Right forelimb (tissue), 1 donor: ENCODE measurements at regions not wholly inside any gene's neighbourhood (a gene's known extent, or its start where the extent isn't known, plus 50 kb on each side); places are given as distances from the start of the nearest gene placed in this dataset.
"Not testable (repeated sequence)": the region's sequence is repeated elsewhere in the genome, so short reads cannot be mapped to it uniquely, and the experiment has no call there.

Source experiments
- DNase-seq: peaks from one replicate; pipeline ENCODE4 v3.0.0-alpha.2; 2018

GRCh38 chr22:40094485-40094884 is 83.2 kb upstream of the TNRC6B start:
- no peak for DNase-seq

DNA sequence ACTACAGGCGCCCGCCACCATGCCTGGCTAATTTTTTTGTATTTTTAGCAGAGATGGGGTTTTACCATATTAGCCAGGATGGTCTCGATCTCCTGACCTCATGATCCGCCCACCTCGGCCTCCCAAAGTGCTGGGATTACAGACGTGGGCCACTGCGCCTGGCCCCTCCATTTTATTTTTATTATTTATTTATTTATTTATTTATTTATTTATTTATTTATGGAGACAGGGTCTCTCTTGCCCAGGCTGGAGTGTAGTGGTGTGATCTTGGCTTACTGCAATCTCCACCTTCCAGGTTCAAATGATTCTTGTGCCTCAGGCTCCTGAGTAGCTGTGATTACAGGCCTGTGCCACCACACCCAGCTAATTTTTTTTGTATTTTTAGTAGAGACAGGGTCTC is 77.8 kb upstream of the TNRC6B start:
- not testable (repeated sequence) for DNase-seq

DNA sequence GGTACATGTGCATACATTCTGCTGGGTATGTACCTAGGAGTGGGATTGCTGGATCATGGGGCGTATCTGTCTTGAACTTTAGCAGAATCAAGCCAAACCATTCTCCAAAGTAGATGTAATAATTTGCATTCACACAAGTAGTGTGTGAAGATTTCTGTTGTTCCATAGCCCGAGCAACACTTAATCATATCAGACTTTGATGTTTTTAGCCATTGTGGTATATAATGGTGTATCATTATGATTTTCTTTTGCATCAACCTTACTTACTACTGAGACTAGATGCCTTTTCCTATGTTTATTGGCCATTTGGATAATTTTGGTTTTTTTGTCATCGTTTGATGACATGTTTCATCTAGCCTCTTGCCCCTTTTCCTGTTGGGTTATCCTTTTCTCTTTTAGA is 72.0 kb upstream of the TNRC6B start:
- no peak for DNase-seq

DNA sequence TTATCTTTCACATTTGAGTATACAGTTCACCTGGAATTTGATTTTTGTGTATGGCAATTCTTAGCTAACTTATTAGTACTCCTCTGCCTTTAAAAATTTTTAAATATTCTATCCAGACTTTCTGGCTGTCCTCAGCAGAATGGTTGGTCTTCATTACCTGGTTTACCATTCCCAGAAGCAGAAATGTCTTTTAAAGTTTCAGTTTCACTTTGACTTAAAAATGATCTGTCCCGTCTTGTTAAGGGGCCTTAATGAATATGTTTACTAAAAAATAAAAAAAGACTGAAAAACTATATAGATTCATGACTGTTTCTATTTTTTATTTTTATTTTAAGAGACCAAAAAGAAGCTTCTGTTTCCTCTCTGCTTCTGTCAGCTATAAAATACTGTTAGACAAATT is 70.5 kb upstream of the TNRC6B start:
- DNase-seq: no peak

GRCh38 chr22:40107851-40108378 is 69.8 kb upstream of the TNRC6B start:
- peak; percentile 55 for DNase-seq

- no peak for DNase-seq
These were observed 69.3 kb upstream of the TNRC6B start for GRCh38 chr22:40108396-40108795.

DNA sequence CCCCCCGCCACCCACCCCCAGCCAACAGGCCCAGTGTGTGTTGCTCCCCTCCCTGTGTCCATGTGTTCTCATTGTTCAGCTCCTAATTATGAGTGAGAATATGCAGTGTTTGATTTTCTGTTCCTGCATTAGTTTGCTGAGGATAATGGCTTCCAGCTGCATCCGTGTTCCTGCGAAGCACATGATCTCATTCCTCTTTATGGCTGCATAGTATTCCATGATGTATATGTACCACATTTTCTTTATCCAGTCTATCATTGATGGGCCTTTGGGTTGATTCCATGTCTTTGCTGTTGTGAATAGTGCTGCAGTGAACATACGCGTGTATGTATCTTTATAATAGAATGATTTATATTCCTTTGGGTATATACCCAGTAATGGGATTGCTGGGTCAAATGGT is 68.8 kb upstream of the TNRC6B start:
- DNase-seq: not testable (repeated sequence)

DNA sequence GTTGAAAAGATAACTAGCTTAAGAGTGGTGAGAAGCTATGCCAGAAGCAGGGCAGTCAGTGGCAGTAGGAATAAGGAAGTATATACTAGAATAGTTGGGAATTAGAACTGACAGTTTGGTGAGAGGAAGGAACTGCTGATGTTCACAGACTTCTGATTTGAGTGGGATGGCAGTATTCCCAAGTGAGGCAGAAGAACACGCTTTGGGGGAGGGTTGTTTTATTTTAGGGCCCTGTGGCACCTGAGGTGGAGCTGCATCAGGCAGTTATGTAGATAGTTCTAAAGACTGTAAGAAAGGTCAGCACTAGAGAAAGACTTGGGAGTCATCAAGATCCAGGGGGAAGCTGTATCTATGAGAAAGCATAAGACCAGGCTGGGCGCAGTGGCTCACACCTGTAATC is 66.3 kb upstream of the TNRC6B start:
- no peak for DNase-seq

DNA sequence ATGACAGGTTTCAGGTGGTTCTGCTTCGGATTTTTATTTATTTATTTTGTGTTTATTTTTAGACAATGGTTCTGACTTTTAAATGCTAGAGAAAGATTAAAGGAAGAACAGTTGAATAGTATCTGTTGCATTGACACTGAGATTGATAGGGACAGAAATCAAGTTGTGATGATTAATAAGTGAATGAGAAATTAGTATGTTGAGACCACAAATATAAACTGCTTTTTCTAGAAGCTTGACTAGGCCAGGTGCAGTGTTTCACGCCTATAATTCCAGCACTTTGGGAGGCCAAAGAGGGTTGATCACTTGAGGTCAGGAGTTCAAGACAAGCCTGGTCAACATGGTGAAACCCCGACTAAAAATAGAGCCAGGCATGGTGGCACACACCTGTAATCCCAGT is 65.1 kb upstream of the TNRC6B start:
- DNase-seq: no peak

- DNase-seq: no peak
These were observed 64.0 kb upstream of the TNRC6B start for GRCh38 chr22:40113696-40114095.

DNA sequence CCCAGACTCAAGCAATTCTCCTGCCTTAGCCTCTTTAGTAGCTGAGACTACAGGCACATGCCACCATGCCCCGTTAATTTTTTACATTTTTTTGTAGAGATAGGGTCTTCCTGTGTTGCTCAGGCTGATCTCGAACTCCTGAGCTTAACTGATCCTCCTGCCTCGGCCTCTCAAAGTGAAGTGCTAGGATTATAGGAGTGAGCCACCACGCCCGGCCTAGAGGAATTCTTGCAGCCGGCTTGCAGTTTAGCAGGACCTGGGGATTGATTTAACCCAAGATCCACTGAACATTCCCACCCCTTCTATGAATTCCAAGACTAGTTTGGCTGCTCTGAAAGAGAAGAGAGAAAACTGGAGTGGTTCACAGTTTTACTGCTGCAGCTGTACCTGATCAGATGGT is 63.3 kb upstream of the TNRC6B start:
- DNase-seq: no peak

GRCh38 chr22:40116496-40117200 is 61.1 kb upstream of the TNRC6B start:
- DNase-seq: no peak

GRCh38 chr22:40118979-40119378 is 58.7 kb upstream of the TNRC6B start:
- no peak for DNase-seq

DNA sequence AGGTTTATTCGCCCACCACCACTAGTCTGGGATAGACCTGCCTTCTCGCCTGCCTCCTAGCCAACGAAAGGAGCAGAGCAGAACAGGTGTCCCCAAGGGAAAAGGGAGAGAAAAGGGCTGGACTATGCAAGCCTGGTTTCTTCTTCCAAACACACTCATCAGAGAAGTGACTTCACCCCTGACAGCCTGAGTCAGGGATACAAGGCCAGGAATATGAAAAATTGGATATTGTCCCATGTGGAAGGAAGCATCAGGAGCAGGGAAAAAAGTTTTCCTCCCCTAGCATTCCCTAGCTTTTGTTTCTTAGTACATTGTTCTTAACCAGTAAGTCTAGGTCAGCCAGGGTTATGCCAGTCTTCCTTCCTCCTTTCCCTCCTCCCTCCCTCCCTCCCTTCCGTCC is 56.9 kb upstream of the TNRC6B start:
- DNase-seq: no peak

DNA sequence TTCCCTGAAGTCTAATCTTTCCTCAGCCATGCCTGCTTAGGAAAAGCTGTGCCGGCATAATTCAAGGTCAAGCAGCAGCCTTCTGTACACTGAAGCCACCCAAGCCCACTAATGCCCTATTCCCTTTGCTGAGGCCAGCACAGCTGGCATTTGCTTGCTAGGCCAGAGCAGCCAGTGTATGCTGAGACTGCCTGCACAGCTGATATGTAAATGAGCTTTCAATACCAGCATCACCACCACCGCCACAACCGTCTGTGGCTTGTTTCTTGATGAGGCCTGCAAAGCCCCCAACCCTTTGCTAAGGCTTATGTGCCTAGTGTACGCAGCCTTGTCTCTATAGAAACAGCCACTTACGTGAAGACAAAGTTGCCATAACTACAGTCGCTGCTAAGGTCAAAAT is 56.3 kb upstream of the TNRC6B start:
- DNase-seq: no peak

- DNase-seq: no peak
These were observed 54.9 kb upstream of the TNRC6B start for GRCh38 chr22:40122792-40123191.

- no peak for DNase-seq
These were observed 54.3 kb upstream of the TNRC6B start for GRCh38 chr22:40123387-40123786.
